HTR-8/SVneo (cell line): ENCODE measurements at regions not wholly inside any gene's neighbourhood (a gene's known extent, or its start where the extent isn't known, plus 50 kb on each side); places are given as distances from the start of the nearest gene placed in this dataset.

ENCODE experiments used
- DNase-seq: peaks from one replicate; pipeline ENCODE4 v3.0.0; 2011; ENCODE audit warnings: low spot score, mixed read lengths; ENCODE audit not compliant: insufficient read length
- FAIRE-seq: peaks from 2 replicates; lab custom pipeline; 2011; peaks lifted over from hg19 to GRCh38; lab: Jason Lieb, UNC

- no peak for FAIRE-seq
- no peak for DNase-seq
Observed at GRCh38 chr2:228283491-228284171, 102.1 kb upstream of the SPHKAP start.

- FAIRE-seq (no peak), DNase-seq (no peak)
Observed at GRCh38 chr2:228282376-228282775, 100.9 kb upstream of the SPHKAP start.

GRCh38 chr2:228273159-228273558 is 91.7 kb upstream of the SPHKAP start:
- DNase-seq (no peak), FAIRE-seq (no peak)

GRCh38 chr2:228269351-228269750 is 87.9 kb upstream of the SPHKAP start:
- DNase-seq (no peak), FAIRE-seq (no peak)

GRCh38 chr2:228268756-228269155 is 87.3 kb upstream of the SPHKAP start:
- DNase-seq (no peak), FAIRE-seq (no peak)

- FAIRE-seq, result no peak
- DNase-seq, result no peak
Observed at GRCh38 chr2:228268301-228268700, 86.8 kb upstream of the SPHKAP start.

GRCh38 chr2:228263156-228263555 is 81.7 kb upstream of the SPHKAP start:
- no peak for FAIRE-seq

GRCh38 chr2:228261546-228261945 is 80.1 kb upstream of the SPHKAP start:
- FAIRE-seq (no peak), DNase-seq (no peak)

More at GRCh38 chr2:228263156-228263555, 81.7 kb upstream of the SPHKAP start:
- DNase-seq, result no peak

- FAIRE-seq, result no peak
- no peak for DNase-seq
Observed at GRCh38 chr2:228257379-228257778, 75.9 kb upstream of the SPHKAP start.

- DNase-seq (no peak), FAIRE-seq (no peak)
Observed at GRCh38 chr2:228253752-228254151, 72.3 kb upstream of the SPHKAP start.

GRCh38 chr2:228247335-228247734 is 65.8 kb upstream of the SPHKAP start:
- DNase-seq, result no peak
- no peak for FAIRE-seq

- DNase-seq (no peak), FAIRE-seq (no peak)
Observed at GRCh38 chr2:228245601-228246000, 64.1 kb upstream of the SPHKAP start.

- FAIRE-seq (no peak), DNase-seq (no peak)
Observed at GRCh38 chr2:228242591-228242990, 61.1 kb upstream of the SPHKAP start.

GRCh38 chr2:228239907-228240561 is 58.5 kb upstream of the SPHKAP start:
- DNase-seq (no peak), FAIRE-seq (no peak)

GRCh38 chr2:228239207-228239906 is 57.9 kb upstream of the SPHKAP start:
- FAIRE-seq, result no peak

More at GRCh38 chr2:228239207-228239906, 57.9 kb upstream of the SPHKAP start:
- no peak for DNase-seq
